ENCODE measurements at regions not wholly inside any gene's neighbourhood (a gene's known extent, or its start where the extent isn't known, plus 50 kb on each side); places are given as distances from the start of the nearest gene placed in this dataset.

GRCh38 chr16:79429381-79430190 is 171.0 kb downstream of the MAF start:
- H3K4me3 ChIP-seq (ENCODE audit: low read length): no peak overlapping the region
- no peak for DNase-seq (ENCODE audit: low read depth)
- TF ChIP-seq CTCF (conservative IDR thresholded peaks at IDR 0.05; ENCODE audit: low read depth, low read length): no peak

DNA sequence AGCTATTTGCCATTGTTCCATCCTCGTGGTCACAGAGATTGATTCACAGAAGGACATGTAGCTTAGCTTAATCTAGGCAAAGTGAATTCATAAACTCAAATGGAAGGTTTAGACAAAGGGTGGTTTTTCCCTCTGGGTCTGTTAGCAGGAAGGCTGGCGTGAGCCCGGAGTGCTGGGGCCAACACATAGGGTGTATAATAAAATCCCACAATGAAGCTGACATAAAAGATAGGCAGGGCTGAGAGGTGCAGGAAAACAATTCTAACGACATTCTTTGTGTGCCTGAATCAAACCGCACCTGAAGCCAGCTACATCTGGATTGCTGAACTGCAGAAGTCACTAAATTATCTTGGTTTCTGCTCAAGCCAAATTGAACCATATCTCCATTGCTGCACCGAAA is 173.9 kb downstream of the MAF start:
- no peak overlapping the region for H3K4me3 ChIP-seq (ENCODE audit: low read length)
- TF ChIP-seq CTCF (conservative IDR thresholded peaks at IDR 0.05; ENCODE audit: low read depth, low read length): no peak
- no peak for DNase-seq (ENCODE audit: low read depth)

DNA sequence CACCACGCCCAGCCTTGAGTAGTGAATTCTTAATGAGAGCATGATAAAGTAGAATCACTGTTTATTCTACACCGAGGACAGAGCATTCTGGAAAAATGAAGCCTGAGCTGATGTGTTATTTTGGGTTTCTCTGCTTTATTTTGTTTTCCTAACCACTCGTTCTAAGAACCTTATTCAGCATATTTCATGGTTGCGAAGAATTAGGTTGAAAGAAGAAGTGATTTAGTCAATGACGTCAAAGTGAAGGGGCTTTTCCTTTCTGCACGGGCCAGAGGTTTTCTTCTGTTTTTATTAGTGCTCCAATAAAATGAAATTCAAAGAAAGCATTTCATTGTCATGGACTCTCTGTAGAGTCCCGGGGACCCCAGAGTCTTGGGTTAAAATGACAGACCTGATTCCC is 178.5 kb downstream of the MAF start:
- no peak overlapping the region for H3K4me3 ChIP-seq (ENCODE audit: low read length)
- no peak for TF ChIP-seq CTCF (conservative IDR thresholded peaks at IDR 0.05; ENCODE audit: low read depth, low read length)
- DNase-seq (ENCODE audit: low read depth): no peak

GRCh38 chr16:79421126-79421525 is 179.4 kb downstream of the MAF start:
- H3K4me3 ChIP-seq (ENCODE audit: low read length): no peak overlapping the region
- DNase-seq (ENCODE audit: low read depth): no peak
- no peak for TF ChIP-seq CTCF (conservative IDR thresholded peaks at IDR 0.05; ENCODE audit: low read depth, low read length)

DNA sequence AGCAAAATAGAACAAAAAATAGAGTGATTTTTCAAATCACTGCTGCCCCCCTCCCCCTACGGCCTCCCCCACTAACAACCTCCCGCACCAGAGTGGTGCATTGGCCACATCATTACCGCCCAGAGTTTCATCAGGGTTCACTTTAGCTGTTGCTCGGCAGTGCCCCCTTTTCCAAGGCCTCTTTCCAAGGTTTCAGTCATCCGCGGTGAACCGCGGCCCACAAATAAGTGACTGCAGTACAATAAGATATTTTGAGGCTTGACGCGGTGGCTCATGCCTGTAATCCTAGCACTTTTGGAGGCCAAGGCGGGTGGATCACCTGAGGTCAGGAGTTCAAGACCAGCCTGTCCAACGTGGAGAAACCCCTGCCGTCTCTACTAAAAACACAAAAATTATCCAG is 180.0 kb downstream of the MAF start:
- no peak for DNase-seq (ENCODE audit: low read depth)
- TF ChIP-seq CTCF (conservative IDR thresholded peaks at IDR 0.05; ENCODE audit: low read depth, low read length): no peak
- H3K4me3 ChIP-seq (ENCODE audit: low read length): no peak overlapping the region

DNA sequence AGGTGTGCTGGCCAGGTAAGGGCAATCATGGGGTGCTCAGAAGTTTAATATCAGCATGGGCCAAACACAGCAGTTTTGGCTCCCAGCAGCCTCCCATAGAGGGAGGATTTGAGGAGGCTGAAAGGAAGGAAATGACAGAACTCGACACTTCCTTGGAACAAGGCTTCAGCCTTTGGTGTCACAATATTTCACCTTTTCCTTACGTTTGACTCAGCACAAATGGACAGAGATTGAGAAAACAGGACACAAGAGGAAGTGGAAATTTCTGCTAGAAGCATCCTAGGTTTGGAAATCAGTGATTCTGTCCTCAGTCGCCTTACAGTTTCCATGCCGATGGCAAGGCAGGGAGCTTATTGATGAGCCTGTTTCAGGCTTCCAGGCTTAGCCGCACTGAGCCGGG is 181.4 kb downstream of the MAF start:
- TF ChIP-seq CTCF (conservative IDR thresholded peaks at IDR 0.05; ENCODE audit: low read depth, low read length): no peak
- no peak overlapping the region for H3K4me3 ChIP-seq (ENCODE audit: low read length)
- DNase-seq (ENCODE audit: low read depth): no peak

- no peak for DNase-seq (ENCODE audit: low read depth)
- no peak for TF ChIP-seq CTCF (conservative IDR thresholded peaks at IDR 0.05; ENCODE audit: low read depth, low read length)
- H3K4me3 ChIP-seq (ENCODE audit: low read length): no peak overlapping the region
These were observed 182.9 kb downstream of the MAF start for GRCh38 chr16:79417601-79418008.

Measured in retinal pigment epithelial cell (primary cell).